NCI-H748 treated with DMSO at 0.1 percent for 48 hours (cell line): ENCODE measurements at regions not wholly inside any gene's neighbourhood (a gene's known extent, or its start where the extent isn't known, plus 50 kb on each side); places are given as distances from the start of the nearest gene placed in this dataset.

ENCODE experiments used
- DNase-seq: peaks from one replicate; lab custom pipeline; 2025; lab: John Stamatoyannopoulos, UW

- DNase-seq = no peak
These were observed 202.3 kb downstream of the KIF21A start for GRCh38 chr12:39240587-39240986.

DNA sequence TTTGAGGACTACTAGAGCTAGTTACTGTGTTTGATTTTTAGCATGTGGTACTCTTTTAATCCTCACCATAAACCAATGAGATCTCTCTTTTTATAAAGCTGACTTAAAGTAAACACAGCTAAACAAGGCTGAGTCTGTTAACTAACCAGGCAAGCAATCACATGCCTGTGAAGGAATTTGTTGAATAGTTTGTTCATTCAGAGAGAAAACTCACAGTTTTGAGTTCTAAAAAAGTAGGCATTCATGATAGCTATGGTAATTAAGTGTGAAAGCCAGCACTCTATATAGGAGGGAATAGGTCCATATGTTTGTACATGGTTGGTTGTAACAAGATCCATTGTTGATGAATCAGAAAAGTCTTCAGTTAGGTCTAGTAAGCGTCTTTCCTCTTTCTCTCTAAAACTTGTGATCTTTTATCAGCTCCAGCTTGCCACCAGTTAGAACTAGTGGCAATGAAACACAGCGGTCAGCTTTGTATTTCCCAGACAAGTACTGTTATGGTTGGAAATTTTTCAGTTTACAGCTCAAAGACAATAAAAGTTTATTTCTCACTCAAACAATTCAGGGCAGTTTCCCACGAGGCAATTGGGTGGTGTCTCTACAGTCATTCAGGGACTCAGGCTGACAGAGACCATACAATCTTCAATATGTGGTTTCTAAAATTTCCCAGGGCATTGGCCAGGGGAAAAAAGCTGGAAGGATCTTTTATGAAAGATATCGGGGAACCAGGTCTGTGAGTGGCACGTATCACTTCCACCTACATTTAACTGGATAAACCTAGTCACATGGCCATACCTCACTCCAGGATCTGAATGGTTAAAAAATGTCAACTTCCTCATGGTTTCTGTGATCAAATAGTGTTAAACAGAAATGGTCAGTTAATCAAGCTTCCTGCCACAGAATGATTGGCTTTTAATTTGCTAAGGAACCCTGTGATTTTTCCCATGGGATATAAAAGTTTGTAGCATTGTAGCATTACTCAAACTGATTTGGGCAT lies 203.1 kb downstream of the KIF21A start:
- no peak for DNase-seq

- DNase-seq = no peak
These were observed 205.9 kb downstream of the KIF21A start for GRCh38 chr12:39237004-39237403.

DNA sequence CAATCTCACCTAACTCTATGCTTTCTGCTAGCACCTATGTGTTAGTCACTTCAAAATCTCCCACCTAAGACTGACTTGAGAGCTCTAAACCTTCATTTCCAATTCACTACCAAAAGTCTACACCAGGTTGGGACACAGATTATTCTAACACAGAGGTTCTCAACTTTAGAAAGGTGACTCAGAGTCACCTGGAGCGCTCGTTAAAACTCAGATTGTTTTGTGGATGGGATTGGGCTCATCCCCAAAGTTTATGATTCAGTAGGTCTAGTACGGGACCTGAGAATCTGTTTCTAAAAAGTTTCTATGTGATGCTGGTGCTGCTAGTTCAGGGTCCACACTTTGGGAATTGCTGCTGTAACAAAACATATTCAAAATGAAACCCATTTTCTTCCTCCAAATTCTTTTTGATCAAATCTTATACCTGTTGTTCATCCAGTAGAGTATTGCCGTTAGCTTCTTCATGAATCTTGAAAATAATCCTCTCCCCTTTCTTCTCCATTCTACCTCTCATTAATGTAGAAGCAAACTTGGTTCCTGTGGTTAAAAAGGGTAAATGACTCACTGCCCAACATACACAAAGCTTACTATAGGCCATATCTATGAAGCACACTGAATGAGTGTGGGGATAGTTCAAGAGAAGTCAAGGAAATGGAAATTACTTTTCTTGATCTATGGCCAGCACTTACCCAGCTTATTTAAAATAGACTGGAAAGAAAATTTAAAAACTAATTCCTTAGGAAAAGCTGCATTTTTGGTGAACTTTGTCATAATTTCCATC lies 206.7 kb downstream of the KIF21A start:
- DNase-seq = no peak

GRCh38 chr12:39230086-39230485 lies 212.8 kb downstream of the KIF21A start:
- no peak for DNase-seq

DNA sequence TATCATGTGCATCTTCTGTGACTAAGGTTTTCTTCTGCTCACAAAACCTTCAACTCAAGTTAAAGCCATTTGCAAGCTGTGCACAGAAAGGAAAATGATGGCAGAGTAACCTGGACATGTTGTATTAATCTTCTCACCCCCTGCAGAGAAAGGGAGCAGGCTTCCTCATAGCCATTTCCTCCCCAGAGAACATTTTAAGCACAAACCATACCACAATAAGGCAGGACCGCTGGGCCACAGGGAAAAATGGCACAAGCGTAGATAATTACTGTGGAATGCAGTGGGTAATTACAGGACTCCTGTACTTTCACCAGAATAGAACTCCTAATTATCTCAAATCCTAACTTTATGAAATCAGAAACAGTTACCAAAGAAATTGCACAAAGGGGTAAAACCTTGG lies 215.7 kb downstream of the KIF21A start:
- DNase-seq = no peak

DNA sequence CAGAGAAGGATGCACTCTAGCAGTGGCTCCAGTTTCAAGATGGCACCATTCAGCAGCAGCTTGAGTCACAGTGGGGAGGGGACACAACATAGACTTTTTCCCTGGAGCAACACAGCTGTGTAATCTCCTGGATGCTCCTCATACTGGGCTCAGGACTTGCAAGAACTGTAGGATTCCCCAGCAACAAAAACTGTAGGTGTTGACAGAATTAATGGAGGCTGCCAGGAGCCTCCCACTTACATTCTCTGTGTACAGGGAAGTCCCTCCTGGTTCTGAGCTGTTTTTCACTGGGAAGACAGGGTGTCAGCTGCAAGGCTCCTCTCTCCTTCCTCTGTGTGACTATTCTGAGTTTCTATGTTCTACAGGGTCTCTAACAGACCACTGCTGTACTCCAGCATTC lies 217.9 kb downstream of the KIF21A start:
- DNase-seq = no peak

- no peak for DNase-seq
These were observed 237.0 kb downstream of the KIF21A start for GRCh38 chr12:39205969-39206368.

- DNase-seq = no peak
These were observed 243.6 kb downstream of the KIF21A start for GRCh38 chr12:39199351-39199750.

DNA sequence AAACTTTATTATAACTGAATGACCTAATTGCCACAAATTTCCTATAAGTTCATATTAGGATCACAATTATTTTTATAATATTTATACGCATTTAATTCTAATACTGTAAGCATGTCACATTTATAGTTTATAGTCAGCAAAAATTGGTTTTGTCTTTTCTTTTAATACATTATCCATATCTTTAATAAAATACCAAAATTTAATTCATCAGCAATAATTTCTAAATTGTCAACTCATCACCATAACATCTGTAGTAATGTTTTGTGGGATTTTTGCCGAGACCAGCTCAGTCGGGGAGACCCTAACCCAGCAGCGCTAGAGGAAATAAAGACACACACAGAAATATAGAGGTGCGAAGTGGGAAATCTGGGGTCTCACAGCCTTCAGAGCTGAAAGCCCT lies 254.2 kb downstream of the KIF21A start:
- no peak for DNase-seq

DNA sequence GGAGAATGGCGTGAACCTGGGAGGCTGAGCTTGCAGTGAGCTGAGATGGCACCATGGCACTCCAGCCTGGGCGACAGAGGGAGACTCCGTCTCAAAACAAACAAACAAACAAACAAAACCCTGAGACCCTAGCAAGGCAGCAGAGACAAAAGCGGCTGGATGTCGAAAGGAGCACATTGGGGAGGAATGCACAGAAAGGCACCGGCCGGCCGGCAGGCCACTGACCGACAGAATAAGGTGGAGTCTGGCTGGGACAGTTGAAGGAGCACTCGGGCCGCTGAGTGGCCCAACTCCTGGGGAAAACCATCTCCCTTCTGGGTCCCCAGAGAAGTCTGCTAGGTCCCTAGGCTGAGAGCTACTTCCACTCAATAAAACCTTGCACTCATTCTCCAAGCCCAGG lies 256.2 kb downstream of the KIF21A start:
- no peak for DNase-seq

DNA sequence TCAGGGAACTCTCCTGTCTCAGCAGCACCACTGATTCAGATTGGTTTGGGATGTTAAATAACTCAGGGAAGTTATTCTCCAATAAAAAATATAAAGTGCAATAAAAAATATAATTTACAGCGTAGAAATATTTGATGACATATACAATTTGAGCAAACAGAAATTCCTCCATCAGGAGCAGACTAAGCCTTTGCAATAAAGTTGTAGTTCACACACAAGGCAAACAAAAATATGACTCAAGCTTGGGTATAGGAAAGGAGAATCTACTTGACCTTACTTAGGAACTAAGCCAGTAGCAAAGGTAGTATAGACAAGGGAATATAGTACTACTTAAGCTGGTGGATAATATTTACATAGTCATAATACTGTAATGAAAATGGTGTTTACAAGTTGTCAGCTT lies 264.1 kb downstream of the KIF21A start:
- no peak for DNase-seq

- DNase-seq = no peak
These were observed 266.6 kb downstream of the KIF21A start for GRCh38 chr12:39176356-39176755.

DNA sequence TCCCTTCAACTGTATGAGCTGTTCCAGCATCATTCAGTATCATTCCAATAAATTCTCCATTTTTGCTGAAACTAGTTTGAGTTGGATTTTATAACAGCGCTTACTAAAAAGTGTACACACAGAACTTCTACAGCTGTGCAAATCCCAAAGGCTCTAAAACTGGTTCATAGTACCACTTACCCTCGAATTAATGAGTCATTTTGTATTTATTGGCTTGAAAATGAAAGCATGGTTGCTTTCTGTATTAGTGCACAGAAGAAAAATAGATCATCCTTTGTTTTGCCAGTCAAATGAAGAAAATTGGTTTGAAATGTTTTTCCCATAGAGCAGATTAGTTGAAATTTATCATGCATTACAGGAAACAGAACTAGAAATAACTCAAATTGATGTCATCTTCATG lies 268.3 kb upstream of the CPNE8 start:
- DNase-seq = no peak

- DNase-seq = no peak
These were observed 259.9 kb upstream of the CPNE8 start for GRCh38 chr12:39165338-39165737.

- no peak for DNase-seq
These were observed 256.2 kb upstream of the CPNE8 start for GRCh38 chr12:39161465-39162085.

- DNase-seq = no peak
These were observed 252.4 kb upstream of the CPNE8 start for GRCh38 chr12:39157696-39158342.

GRCh38 chr12:39145175-39145999 lies 240.0 kb upstream of the CPNE8 start:
- DNase-seq = no peak

GRCh38 chr12:39144613-39145061 lies 239.2 kb upstream of the CPNE8 start:
- DNase-seq = no peak

DNA sequence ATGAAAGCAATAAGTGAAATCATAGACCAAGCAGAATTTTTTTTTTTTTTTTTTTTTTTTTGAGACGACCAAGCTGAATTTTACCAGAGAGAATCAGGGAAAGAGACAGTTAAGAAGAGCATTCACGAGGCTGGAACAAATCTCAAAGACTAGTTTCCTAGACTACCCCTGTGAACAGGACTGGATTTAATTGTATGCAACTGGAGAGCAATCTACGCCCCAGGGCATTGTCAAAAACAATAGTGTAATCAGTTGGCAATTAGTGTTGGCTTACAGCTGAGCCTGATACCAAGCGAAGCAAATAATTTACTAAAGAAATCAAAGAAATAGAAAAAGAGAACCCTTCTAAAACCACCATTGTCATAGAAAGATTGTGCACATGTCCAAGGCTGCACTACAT lies 232.9 kb upstream of the CPNE8 start:
- DNase-seq = no peak

- DNase-seq = no peak
These were observed 222.0 kb upstream of the CPNE8 start for GRCh38 chr12:39127401-39127800.
